T-helper 1 cell treated with Interleukin-12 subunit alpha and Interleukin-12 subunit beta and Interleukin-4 antibody, amounts not matched to agents 30 μg/mL and 1 μg/mL, for 36 hours (primary cell): ENCODE measurements at regions not wholly inside any gene's neighbourhood (a gene's known extent, or its start where the extent isn't known, plus 50 kb on each side); places are given as distances from the start of the nearest gene placed in this dataset.

Source experiments
- H3K27ac Mint-ChIP-seq: one replicate; pipeline ENCODE4 v1.8.0; 2021; ENCODE audit warnings: mild to moderate bottlenecking, mixed read lengths
- H3K27me3 Mint-ChIP-seq: one replicate; pipeline ENCODE4 v1.8.0; 2021; ENCODE audit warnings: low read depth, mixed read lengths
- H3K36me3 Mint-ChIP-seq: one replicate; pipeline ENCODE4 v1.8.0; 2021; ENCODE audit warnings: low read depth, mixed read lengths
- H3K4me1 Mint-ChIP-seq: one replicate; pipeline ENCODE4 v1.8.0; 2021; ENCODE audit warnings: low read depth, mixed read lengths
- H3K4me3 Mint-ChIP-seq: one replicate; pipeline ENCODE4 v1.8.0; 2021; ENCODE audit warnings: mild to moderate bottlenecking, moderate library complexity, mixed read lengths
- H3K9me3 Mint-ChIP-seq: one replicate; pipeline ENCODE4 v1.8.0; 2021; ENCODE audit warnings: mixed read lengths

GRCh38 chr14:101187816-101188570 lies 284.5 kb upstream of the RTL1 start:
- no peaks in the 10 kb centered on the region for H3K36me3 Mint-ChIP-seq
- H3K4me1 Mint-ChIP-seq, result no peaks in the 10 kb centered on the region
- H3K4me3 Mint-ChIP-seq, result no peak overlapping the region
- H3K9me3 Mint-ChIP-seq, result no peaks in the 10 kb centered on the region
- H3K27ac Mint-ChIP-seq, result no peak overlapping the region
- H3K27me3 Mint-ChIP-seq, result no peaks in the 10 kb centered on the region

- H3K36me3 Mint-ChIP-seq, result no peaks in the 10 kb centered on the region
Observed at GRCh38 chr14:101188571-101188915, 285.0 kb upstream of the RTL1 start.

DNA sequence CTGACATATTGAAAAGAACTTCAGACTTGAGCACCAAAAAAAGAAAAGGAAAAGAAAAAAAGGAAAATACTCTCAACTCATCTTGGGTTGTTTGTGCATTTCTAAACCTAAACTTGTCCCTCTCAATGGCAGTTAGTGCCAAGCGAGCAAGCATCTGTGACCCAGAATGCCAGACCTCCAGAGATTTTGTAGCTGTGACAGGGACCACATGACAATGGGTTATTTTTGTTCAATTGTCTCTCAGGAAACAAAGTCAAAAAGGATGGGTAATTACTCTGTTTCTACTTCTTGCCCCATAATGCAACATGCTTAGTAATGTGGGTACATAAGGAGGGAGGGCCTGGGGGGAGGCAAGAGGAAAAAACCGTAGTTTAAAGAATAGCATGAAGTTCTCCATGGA lies 285.7 kb upstream of the RTL1 start:
- Mint-ChIP-seq H3K36me3 (no peaks in the 10 kb centered on the region), H3K4me1 (no peaks in the 10 kb centered on the region), H3K27ac (no peak overlapping the region), H3K9me3 (no peaks in the 10 kb centered on the region), H3K27me3 (no peaks in the 10 kb centered on the region), H3K4me3 (no peak overlapping the region)

More at GRCh38 chr14:101188571-101188915, 285.0 kb upstream of the RTL1 start:
- H3K4me3 Mint-ChIP-seq, result no peak overlapping the region
- H3K27ac Mint-ChIP-seq, result no peak overlapping the region
- no peaks in the 10 kb centered on the region for H3K27me3 Mint-ChIP-seq
- no peaks in the 10 kb centered on the region for H3K9me3 Mint-ChIP-seq
- no peaks in the 10 kb centered on the region for H3K4me1 Mint-ChIP-seq

- Mint-ChIP-seq H3K4me3 (no peak overlapping the region), H3K27me3 (no peaks in the 10 kb centered on the region), H3K27ac (no peak overlapping the region), H3K36me3 (no peaks in the 10 kb centered on the region), H3K9me3 (no peaks in the 10 kb centered on the region), H3K4me1 (no peaks in the 10 kb centered on the region)
Observed at GRCh38 chr14:101189962-101190560, 286.5 kb upstream of the RTL1 start.

DNA sequence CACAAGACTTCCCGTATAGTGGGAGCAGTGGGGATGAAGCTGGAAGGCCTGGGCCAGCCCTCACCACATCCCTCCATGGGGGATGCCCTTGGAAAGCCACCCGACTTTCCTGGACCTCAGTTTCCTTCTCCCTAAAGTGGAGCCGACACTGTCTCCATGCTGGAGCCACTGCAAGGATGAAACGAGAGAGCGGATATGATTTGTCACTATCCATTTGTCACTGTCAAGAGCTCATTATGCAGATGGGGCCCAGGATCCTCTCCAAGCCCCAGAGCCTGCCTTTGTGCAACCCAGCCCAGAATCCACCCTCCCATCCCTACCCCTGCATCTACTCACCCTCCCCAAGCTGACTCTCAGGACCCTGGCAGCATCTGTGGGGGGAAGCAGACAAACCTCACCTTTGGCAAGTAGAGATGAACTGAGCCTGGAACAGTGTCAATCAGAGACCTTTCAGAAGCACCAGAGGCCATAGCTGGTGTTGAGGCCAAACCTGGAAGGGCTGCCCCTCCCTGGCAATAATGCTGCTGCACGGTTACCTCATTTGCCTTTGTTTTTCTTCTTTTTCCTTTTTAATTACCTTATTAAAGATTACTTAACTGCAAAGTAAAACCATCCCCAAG lies 287.7 kb upstream of the RTL1 start:
- H3K4me3 Mint-ChIP-seq, result no peak overlapping the region
- H3K36me3 Mint-ChIP-seq, result no peaks in the 10 kb centered on the region
- H3K27me3 Mint-ChIP-seq, result no peaks in the 10 kb centered on the region
- no peaks in the 10 kb centered on the region for H3K9me3 Mint-ChIP-seq
- no peak overlapping the region for H3K27ac Mint-ChIP-seq
- no peaks in the 10 kb centered on the region for H3K4me1 Mint-ChIP-seq

- no peaks in the 10 kb centered on the region for H3K27me3 Mint-ChIP-seq
- no peaks in the 10 kb centered on the region for H3K9me3 Mint-ChIP-seq
- no peaks in the 10 kb centered on the region for H3K36me3 Mint-ChIP-seq
- no peak overlapping the region for H3K27ac Mint-ChIP-seq
- no peak overlapping the region for H3K4me3 Mint-ChIP-seq
- no peaks in the 10 kb centered on the region for H3K4me1 Mint-ChIP-seq
Observed at GRCh38 chr14:101191721-101192660, 288.5 kb upstream of the RTL1 start.

DNA sequence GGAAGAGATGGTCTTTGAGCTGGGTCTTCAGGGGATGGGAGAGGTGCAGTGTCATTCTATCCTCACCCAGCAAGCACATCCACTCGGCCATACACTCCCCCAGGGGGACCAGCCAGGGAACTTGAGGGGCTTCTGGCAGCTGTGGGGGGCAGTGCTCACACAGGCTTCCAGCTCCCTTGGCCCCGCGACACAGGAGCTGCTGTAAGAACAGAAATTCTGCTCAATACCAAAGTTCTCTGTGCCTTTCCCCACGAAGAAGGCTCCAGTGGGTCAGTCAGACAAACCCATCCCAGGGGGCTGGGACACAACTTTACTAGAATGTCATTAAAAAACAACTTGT lies 289.1 kb upstream of the RTL1 start:
- H3K36me3 Mint-ChIP-seq, result no peaks in the 10 kb centered on the region
- H3K27ac Mint-ChIP-seq, result no peak overlapping the region
- H3K27me3 Mint-ChIP-seq, result no peaks in the 10 kb centered on the region
- no peak overlapping the region for H3K4me3 Mint-ChIP-seq
- H3K4me1 Mint-ChIP-seq, result no peaks in the 10 kb centered on the region
- H3K9me3 Mint-ChIP-seq, result no peaks in the 10 kb centered on the region

DNA sequence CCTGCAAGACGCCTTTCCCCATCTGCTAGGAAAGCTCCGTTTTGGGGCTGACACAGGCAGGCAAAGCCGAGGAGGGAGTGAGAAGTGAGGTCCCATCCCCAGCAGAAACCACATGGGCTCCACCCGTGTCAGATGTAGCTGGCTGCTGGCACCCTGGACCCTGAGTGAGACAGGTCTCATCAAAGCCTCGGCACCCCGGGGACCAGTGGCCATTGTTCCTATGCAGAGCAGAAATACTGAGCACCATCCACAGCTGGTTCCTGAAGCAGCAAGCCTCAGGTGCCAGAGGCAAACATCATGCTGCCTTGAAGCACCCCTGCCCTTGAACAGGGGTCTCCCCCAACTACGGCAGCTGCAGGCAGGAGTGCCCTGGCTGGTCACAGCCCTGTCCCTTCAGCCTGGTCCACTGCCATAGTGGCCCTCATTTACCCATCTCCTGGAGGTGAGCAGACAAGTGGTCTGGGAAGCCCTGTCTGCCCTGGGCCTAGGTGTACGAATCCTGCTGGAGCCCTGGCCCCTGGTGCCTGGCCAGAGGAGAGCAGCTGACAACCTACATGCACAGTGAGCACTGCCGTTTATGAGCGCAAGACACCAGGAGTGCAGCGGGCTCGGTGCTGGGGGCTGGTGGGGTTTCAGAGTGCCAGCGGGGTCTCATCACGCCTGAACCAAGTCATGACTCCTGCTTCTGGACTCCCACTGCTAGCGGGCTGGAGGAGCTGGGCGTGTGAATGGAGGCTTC lies 289.8 kb upstream of the RTL1 start:
- Mint-ChIP-seq H3K27me3 (no peaks in the 10 kb centered on the region), H3K4me3 (no peak overlapping the region), H3K4me1 (no peaks in the 10 kb centered on the region), H3K9me3 (no peaks in the 10 kb centered on the region), H3K36me3 (no peaks in the 10 kb centered on the region), H3K27ac (no peak overlapping the region)

DNA sequence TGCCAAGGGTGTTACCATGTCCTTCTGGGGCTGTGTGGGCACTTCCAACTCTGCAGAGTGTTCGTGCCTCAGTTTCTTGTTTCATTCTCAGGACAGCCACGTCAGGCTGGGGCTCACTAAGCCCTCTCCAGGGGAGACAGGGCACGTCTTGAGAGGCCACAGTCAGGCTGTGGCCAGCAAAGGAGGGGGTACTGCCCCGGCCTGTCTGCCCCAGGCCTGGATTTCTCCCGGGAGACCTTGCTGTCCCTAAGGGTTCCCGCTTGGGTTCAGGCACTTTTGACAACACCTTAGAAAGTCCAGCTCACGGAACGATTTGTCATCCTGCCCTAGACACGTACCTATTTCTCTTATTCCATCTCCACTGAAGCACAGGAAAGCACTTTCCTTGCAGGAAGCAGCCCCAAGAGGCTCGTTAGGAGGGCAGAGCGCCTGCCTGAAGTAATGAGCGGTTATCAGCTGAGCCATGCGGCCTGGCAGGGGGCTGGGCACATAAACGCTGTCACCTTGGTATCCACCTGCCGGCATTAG lies 290.4 kb upstream of the RTL1 start:
- Mint-ChIP-seq H3K27ac (no peak overlapping the region), H3K4me1 (no peaks in the 10 kb centered on the region), H3K27me3 (no peaks in the 10 kb centered on the region), H3K4me3 (no peak overlapping the region), H3K36me3 (no peaks in the 10 kb centered on the region), H3K9me3 (no peaks in the 10 kb centered on the region)

- Mint-ChIP-seq H3K4me3 (no peak overlapping the region), H3K27ac (no peak overlapping the region), H3K4me1 (no peaks in the 10 kb centered on the region), H3K36me3 (no peaks in the 10 kb centered on the region), H3K27me3 (no peaks in the 10 kb centered on the region), H3K9me3 (no peaks in the 10 kb centered on the region)
Observed at GRCh38 chr14:101194373-101195308, 291.1 kb upstream of the RTL1 start.

GRCh38 chr14:101195309-101195901 lies 291.9 kb upstream of the RTL1 start:
- no peak overlapping the region for H3K4me3 Mint-ChIP-seq
- H3K27ac Mint-ChIP-seq, result no peak overlapping the region
- no peaks in the 10 kb centered on the region for H3K36me3 Mint-ChIP-seq
- no peaks in the 10 kb centered on the region for H3K27me3 Mint-ChIP-seq
- H3K9me3 Mint-ChIP-seq, result no peaks in the 10 kb centered on the region
- no peaks in the 10 kb centered on the region for H3K4me1 Mint-ChIP-seq

GRCh38 chr14:101196051-101196712 lies 292.7 kb upstream of the RTL1 start:
- Mint-ChIP-seq H3K27me3 (no peaks in the 10 kb centered on the region), H3K9me3 (no peaks in the 10 kb centered on the region), H3K4me1 (no peaks in the 10 kb centered on the region), H3K36me3 (no peaks in the 10 kb centered on the region), H3K27ac (no peak overlapping the region), H3K4me3 (no peak overlapping the region)
